Heart right ventricle (tissue), 16 donors: ENCODE measurements at regions not wholly inside any gene's neighbourhood (a gene's known extent, or its start where the extent isn't known, plus 50 kb on each side); places are given as distances from the start of the nearest gene placed in this dataset.

Experiments
- ATAC-seq, 8 donors: fragments of 200-7000 bp; cut with Tn5 transposase; one replicate each; pipeline ENCODE4 v1.9.1; 2020; ENCODE audit warnings: mild to moderate bottlenecking in 8 of 8, moderate library complexity in 8 of 8, moderate number of reproducible peaks in 1 of 8
- DNase-seq, 2 donors: peaks; one replicate each; pipeline ENCODE4 v3.0.0-alpha.2; 2020
- H3K27ac ChIP-seq, 10 donors: fragments of 200-600 bp; sonication (generic) in 2 of 10; one replicate each; pipeline versions ENCODE4 v1.5.0 to v1.8.0; 2020 to 2022; ENCODE audit warnings: mild to moderate bottlenecking in 3 of 10
- H3K27me3 ChIP-seq, 7 donors: fragments of 200-600 bp; one replicate each; pipeline ENCODE4 v1.8.0; 2021 to 2022; ENCODE audit warnings: mild to moderate bottlenecking in 2 of 7
- H3K36me3 ChIP-seq, 9 donors: fragments of 200-600 bp; sonication (generic) in 1 of 9; one replicate each; pipeline versions ENCODE4 v1.5.0 to v1.8.0; 2020 to 2022; ENCODE audit warnings: mild to moderate bottlenecking in 2 of 9
- H3K4me1 ChIP-seq, 9 donors: fragments of 200-600 bp; sonication (generic) in 1 of 9; one replicate each; pipeline versions ENCODE4 v1.5.0 to v1.8.0; 2020 to 2022; ENCODE audit warnings: mild to moderate bottlenecking in 4 of 9
- H3K4me3 ChIP-seq, 10 donors: fragments of 200-600 bp; sonication (generic) in 2 of 10; one replicate each; pipeline versions ENCODE4 v1.5.0 to v1.8.0; 2020 to 2022; ENCODE audit warnings: mild to moderate bottlenecking in 7 of 10, moderate library complexity in 2 of 10
- H3K9me3 ChIP-seq, 11 donors: fragments of 200-600 bp in 10 of 11; sonication (generic) in 2 of 11; one replicate each; pipeline versions ENCODE4 v1.5.0 to v1.8.0; 2013 to 2022; ENCODE audit warnings: mild to moderate bottlenecking in 2 of 11, control low read depth in 1 of 11, moderate library complexity in 1 of 11
- CTCF ChIP-seq, 9 donors: fragments of 200-600 bp; sonication (generic) in 2 of 9; IDR thresholded peaks; one replicate each; pipeline versions ENCODE4 v1.5.0 to v1.8.0; 2021 to 2022; ENCODE audit warnings: antibody characterized with exemption in 9 of 9, mild to moderate bottlenecking in 5 of 9, moderate library complexity in 1 of 9
- WGBS, 2 donors: extraction: QIAGEN DNeasy Blood & Tissue Kit; methylation state at CpG; one replicate each; pipeline ENCODE4 v1.1.7; 2013; ENCODE audit warnings: inconsistent platforms in 1 of 2; 5-methylcytosine and 5-hydroxymethylcytosine counted together
- intact Hi-C, 10 donors: fragments of 100-400 bp; cut with DNase I; formaldehyde crosslinking; loops; one replicate each; pipeline versions ENCODE4 v1.11.1 to v1.14.2; 2022
- donor health status: Arrhythmogenic right ventricular cardiomyopathy.
- donor health status: ischemic (EF 13 %, LVEDD 7.1; RV severe dilation, severe dysfunction).
- donor health status: healthy with polysubstance abuse.
- donor health status: DM: no; HTN: yes; CAD: no.
- donor health status: DM: no; HTN: no; CAD: no.
- donor health status: ischemic (EF 25% LVEDD 6.9; RV normal size, moderate dysfunction).
- donor health status: ischemic (EF 25% LVEDD 5.7; RV mildly dilated, moderate dysfunction).
- donor health status: healthy.
- donor health status: DM: yes; HTN: yes; CAD: no.
- donor health status: Ischemic cardiomyopathy.
- donor health status: ischemic (EF 35%, LVEDD 5.7; RV mildly dilated, moderate dysfunction).
- donor health status: nonischemic (EF 11% LVEDD 7.7; RV severe dilation, severe dysfunction).
- donor health status: DM: yes; HTN: yes; CAD: no.
- donor health status: PGD.
- donor health status: ischemic (EF 29% LVEDD 5.4; RV normal size, mild dysfunction).
- donor health status: nonischemic (EF 23%, LVEDD 6.1; RV moderate dilation, normal function).

- no peaks in the 10 kb centered on the region for H3K9me3 ChIP-seq
- DNase-seq (no peak), ATAC-seq (no peak)
- WGBS, 2 donors, result 61 to 62% methylated on average over 8 of the region's 8 CpGs
- no peak overlapping the region for H3K4me3 ChIP-seq
- peaks cover 0 to 14% (median 0%) of the 10 kb centered on the region in 7 donors for H3K27me3 ChIP-seq
- no peaks in the 10 kb centered on the region for H3K4me1 ChIP-seq
- H3K27ac ChIP-seq, result no peak overlapping the region
- intact Hi-C loops, result no loop called here
- no peaks in the 10 kb centered on the region for H3K36me3 ChIP-seq
- TF ChIP-seq CTCF (IDR thresholded peaks at IDR 0.05), result no peak
These were observed 167.4 kb upstream of the XYLT1 start for GRCh38 chr16:17638134-17638533.

GRCh38 chr16:17635183-17635582 lies 164.4 kb upstream of the XYLT1 start:
- peaks cover 0 to 24% (median 7%) of the 10 kb centered on the region in 7 donors for H3K27me3 ChIP-seq
- H3K9me3 ChIP-seq, result no peaks in the 10 kb centered on the region
- intact Hi-C loops, result no loop called here
- ATAC-seq (no peak), DNase-seq (no peak)
- H3K36me3 ChIP-seq, result no peaks in the 10 kb centered on the region
- no peak overlapping the region for H3K27ac ChIP-seq
- no peaks in the 10 kb centered on the region for H3K4me1 ChIP-seq
- no peak overlapping the region for H3K4me3 ChIP-seq
- 81 to 88% methylated on average over 6 of the region's 6 CpGs for WGBS, 2 donors
- TF ChIP-seq CTCF (IDR thresholded peaks at IDR 0.05), result no peak

- H3K4me1 ChIP-seq, result no peaks in the 10 kb centered on the region
- H3K36me3 ChIP-seq, result no peaks in the 10 kb centered on the region
- intact Hi-C loops, result no loop called here
- no peak for TF ChIP-seq CTCF (IDR thresholded peaks at IDR 0.05)
- no peaks in the 10 kb centered on the region for H3K9me3 ChIP-seq
- H3K27me3 ChIP-seq, result peaks cover 0 to 23% (median 7%) of the 10 kb centered on the region in 7 donors
- no peak overlapping the region for H3K27ac ChIP-seq
- ATAC-seq (no peak), DNase-seq (no peak)
- H3K4me3 ChIP-seq, result no peak overlapping the region
- WGBS, 2 donors, result 73% methylated on average over 8 of the region's 8 CpGs
These were observed 162.6 kb upstream of the XYLT1 start for GRCh38 chr16:17633181-17633951.

- Histone ChIP-seq H3K27ac (no peak overlapping the region), H3K9me3 (peaks cover 0 to 4% (median 0%) of the 10 kb centered on the region in 11 donors), H3K36me3 (no peaks in the 10 kb centered on the region), H3K4me3 (no peak overlapping the region), H3K27me3 (peaks cover 0 to 23% (median 7%) of the 10 kb centered on the region in 7 donors), H3K4me1 (no peaks in the 10 kb centered on the region)
- DNase-seq (no peak), ATAC-seq (no peak)
- WGBS, 2 donors, result 77 to 86% methylated on average over 8 of the region's 8 CpGs
- no peak for TF ChIP-seq CTCF (IDR thresholded peaks at IDR 0.05)
- intact Hi-C loops, result no loop called here
These were observed 161.9 kb upstream of the XYLT1 start for GRCh38 chr16:17632667-17633066.
